ENCODE measurements at regions not wholly inside any gene's neighbourhood (a gene's known extent, or its start where the extent isn't known, plus 50 kb on each side); places are given as distances from the start of the nearest gene placed in this dataset.
"Not testable (repeated sequence)": the region's sequence is repeated elsewhere in the genome, so short reads cannot be mapped to it uniquely, and the experiment has no call there.

DNA sequence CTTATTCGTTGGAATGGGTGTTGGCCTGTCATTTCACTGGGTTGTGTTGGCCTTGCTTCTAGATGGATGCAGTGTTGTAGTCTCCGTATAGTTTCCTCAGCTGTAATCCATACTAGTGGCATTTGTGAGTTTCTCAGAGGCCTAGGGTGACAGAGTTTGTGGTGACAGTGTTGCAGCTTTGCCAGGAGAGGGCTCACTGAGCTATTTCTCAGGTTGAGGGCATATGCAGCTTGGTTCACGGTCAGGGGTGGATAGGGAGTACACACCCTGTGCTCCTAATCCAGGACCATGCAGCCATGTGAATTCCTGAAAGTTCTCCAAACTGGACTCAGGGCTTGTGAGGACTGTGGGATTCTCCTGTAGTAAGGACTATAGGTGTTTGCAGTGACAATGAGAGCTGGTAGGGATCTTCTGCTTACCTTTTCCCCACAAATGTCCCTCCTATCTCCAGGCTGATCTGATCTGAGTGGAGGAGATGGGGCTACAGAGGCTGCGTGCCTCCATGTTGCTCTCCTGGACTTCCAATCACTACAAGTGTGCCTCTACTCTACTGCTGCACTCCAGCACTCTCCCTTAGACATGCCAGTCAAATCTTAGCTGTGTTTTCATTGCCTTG is 229.0 kb downstream of the STK31 start:
- DNase-seq: peak; percentile 56

DNA sequence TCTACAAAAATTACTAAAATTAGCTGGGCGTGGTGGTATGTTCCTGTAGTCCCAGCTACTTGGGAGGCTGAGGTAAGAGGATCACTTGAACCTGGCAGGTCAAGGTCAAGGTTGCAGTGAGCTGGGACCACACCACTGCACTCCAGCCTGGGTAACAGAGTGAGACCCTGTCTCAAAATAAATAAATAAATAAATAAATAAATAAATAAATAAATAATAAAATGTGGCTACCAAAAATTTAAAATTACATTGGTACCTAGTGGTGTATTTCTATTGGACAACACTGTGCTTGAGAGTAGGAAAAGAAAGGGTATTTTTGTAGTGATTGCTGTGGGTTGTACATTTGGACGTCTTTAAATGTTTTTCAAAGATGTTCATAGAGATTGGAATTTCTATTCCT is 229.7 kb downstream of the STK31 start:
- DNase-seq: not testable (repeated sequence)

DNA sequence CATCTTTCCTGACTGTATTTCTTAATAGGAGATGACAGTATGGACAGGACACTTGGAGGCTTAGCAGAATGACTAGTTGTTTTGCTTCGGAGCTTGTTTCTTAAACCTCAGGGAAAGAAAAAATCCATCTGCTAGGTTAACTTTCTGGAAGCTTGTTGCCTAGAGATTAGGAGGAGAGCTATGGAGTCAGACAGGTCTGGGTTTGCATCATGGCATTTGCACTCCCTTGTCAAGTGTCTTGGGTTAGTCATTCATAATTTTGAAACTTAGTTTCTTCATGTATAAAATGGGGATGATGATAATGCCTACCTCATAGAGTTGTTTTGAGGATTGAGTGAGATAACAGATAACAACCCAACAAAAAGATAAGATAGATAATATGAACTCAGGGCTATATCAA is 231.5 kb downstream of the STK31 start:
- no peak for DNase-seq

DNA sequence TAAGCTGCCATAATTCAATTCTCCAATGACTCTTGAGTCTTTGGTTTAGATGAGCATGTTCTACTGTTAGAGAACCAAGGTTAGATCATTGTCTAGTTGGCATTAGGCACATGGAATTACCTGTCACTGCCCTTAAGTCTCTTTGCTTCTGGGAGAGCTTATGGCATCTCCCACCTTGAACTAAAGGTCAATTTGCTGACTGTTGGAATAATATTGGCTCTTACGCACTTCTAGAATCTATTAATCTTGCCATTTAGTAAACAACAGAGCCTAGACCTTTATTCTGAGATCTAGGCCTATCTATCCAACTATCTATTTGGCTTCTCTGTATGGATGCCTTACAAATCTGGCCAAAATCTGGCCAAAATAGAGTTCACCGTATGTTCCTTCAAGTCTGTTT is 232.0 kb downstream of the STK31 start:
- no peak for DNase-seq

DNA sequence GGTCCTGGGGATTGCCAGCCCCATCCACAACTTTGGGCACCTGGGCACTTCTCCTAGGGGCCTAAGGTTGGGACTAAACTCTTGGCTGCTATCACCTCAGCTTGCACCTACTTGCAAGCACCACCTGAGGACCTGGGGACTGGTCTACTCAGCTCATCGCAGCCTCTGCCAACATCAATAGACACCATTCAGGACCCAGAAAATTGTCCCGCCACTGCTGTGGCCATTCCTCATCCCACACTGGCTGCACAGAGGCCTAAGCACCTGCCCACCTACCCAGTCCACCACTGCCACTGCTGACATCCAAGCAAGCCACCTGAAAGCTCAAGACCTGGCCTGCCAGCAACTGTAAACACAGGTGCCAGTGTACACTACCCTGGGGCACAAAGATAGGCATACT is 234.1 kb downstream of the STK31 start:
- DNase-seq: no peak

DNA sequence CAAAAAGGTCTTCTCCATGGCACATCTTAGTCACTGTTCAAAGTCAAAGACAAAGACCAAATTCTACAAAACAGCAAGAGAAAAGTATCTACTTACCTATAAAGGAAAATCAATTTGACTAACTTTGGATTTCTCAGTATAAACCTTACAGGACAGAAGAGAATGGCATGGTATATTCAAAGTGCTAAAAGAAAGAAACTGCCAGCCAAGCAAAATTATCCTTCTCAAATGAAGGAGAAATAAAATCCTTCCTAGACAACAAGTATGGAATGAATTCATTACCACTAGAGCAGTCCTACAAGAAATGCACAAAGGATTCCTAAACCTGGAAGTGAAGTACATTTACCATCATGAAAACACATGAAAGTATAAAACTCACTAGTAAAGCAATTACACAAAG is 235.5 kb downstream of the STK31 start:
- no peak for DNase-seq

DNA sequence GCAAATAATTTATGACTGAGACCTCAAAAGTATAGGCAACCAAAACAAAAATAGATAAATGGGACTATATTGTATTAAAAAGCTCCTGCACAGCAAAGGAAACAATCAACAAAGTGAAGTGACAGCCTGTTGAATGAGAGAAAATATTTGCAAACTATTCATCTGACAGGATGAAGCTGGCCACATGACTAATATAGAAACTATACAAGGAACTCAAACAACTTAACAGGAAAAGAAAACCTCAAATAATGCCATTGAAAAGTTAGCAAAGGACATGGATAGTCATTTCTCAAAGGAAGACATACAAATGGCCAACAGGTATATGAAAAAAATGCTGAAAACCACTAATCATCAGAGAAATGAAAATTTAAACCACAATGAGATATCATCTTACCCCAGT is 245.1 kb downstream of the STK31 start:
- DNase-seq: no peak

DNA sequence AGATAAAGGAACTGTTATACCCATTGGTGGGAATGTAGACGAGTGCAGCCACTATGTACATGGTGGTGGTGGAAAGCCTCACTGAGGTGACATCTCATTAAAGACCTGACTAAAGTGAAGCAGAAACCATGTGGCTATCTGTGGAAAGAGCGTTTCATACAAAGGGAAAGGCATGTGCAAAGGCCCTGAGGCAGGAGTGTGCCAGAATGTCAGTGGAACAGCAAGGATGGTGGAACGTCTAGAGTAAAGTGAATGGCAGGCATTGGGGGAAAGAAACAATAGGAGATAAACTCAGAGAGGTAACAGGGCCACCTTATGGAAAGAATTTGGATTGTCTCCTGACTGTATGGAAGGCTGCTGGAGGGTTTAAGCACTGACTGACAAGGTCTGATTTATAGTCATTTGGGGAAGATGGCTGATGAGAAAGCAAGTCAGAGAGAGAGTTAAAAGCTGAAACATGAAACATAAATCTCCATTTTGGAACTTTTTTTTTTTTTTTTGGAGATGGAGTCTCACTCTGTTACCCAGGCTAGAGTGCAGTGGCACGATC is 245.7 kb downstream of the STK31 start:
- DNase-seq: no peak

DNA sequence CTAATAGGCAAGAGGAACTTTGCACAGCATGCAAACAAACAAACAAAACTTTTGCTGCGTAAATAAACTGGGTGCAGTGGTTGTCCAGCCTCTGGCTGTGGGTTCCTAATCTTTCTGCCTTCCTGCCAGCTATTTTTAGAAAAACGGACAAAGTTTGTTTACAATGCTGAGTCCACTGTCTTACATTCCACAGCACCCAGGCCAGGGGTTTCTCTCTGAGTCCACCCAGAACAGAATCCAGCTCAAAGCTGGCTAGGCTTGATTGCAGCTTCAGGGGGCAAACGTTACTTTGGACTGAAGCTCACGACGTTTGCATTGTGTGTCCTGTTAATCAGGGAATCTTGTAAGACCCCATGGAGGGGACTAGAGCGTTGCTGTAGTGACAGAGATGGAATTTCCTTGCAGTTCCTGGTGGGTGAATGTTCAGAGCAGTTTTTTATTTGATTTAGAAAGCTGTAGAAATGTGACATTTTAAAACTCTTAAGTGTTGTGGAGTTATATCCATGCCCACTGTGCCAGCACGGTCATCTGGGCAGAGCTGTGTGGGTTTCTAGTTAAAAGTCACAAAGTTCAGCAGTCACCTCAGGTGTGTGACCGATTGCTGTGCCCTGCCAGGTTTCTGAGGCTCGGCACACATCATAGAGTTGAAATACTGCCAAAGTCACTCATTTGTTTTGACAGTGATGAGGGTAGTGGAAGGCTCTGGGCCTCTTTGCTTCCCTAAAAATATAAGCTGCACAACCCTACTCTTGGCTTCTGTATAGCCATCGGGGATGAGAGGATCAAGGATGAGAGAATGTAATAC is 247.0 kb downstream of the STK31 start:
- peak; percentile 75 for DNase-seq

DNA sequence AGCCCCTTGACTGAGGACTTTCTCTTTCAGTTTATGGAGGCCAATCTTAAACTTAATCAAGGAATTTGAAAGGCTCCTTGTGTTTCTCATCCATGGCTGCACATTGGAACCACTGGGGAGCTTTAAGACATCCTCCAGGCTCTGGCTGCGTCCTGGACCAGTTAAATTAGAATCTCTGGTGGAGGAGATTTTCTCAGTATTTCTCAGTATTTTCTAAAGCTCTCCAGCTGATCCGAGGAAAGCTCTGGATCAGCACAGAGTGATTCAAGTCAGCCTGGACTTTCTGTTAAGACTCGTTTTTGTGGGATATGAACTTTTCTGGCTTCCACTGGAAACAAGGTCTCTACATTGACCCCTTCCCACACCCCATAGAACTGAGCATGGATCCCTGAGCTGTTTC is 249.8 kb downstream of the STK31 start:
- DNase-seq: no peak

DNA sequence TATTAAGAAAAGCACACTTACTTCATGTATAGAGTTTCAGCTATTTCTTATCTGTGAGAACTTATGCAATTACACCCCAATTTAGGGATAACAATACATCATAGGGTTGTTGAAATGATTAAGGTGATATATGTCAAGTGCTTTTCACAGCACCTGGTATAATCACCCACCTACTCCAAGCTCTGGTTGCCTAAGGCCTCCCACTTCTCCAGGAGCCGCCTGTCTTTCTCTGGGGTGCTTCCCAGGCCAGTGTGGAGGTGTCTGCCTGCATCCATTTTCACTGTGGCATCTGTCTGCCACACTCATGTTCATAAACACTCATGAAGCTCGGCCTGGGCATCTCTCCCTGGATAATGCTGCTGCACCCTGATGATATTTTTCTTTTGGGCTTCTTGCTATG is 250.3 kb downstream of the STK31 start:
- DNase-seq: no peak

DNA sequence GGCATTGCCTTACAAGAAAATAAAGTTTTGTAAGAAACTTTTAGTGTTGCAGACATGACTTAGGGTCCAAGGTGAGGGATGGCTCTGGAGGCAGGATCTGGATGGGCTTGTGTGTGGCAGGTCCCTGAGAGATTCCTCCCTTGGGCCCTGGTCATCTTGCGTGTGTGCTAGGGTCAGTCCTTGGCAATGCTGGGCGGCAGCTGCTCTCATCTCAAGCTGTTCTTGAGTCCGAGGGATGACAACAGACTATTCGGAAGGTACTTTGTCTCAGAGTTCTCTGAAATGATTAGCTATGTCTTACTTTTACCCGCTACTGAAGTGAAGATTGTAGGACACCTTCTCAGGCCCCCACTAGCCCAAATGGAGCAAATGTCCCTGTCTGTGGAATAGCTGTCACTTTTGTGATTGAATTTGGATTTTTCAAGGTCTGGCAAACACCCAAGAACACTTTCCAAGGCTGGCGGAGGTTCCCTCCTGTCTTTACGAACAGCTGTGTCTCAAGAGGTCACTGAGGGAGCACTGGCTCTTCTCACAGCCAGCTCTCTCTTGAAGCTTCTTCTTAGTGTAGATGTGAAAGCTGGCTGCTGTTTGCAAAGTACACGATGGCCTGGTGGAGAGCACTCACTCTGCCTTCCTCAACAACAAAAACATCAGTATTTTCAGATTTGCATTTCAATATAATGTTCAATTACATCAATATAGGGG is 253.6 kb downstream of the STK31 start:
- peak; percentile 38 for DNase-seq

DNA sequence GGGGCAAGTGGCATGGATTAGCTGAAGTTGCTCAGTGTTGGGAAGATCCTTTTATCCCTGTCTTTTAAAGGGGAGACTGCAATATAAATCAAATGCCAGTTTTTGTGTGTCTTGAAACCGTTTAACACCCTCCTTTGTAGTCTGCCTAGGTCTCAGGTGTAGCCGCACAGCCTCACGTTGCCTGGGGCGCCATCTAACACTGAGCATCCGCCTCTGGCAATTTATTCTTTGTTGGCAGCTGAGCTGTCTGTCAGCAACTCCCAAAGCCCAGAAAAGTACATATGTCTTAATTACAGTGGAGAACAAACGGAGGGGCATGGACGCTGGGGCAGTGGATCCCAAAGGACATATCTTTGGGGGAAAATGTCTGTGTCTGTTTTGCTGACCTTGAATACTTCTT is 254.7 kb downstream of the STK31 start:
- DNase-seq: peak; percentile 28

DNA sequence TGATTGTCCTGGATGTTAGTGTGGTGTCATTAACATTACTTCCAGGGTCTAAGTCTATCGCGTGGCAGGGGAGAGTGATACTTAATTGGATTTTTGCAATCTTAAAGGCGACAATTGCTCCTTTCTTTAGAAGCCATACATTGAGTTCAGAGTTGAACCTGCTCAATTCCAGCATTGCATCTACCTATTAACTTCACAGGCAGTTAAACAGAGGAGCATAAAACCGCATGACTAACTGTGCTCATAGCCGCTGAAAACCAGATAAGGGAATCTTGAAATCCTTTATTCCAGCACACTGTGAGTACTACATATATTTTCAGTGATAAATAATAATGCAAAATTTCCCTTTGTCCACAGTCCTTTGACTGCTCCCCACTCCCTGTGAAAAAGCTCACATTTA is 255.3 kb downstream of the STK31 start:
- DNase-seq: no peak

DNA sequence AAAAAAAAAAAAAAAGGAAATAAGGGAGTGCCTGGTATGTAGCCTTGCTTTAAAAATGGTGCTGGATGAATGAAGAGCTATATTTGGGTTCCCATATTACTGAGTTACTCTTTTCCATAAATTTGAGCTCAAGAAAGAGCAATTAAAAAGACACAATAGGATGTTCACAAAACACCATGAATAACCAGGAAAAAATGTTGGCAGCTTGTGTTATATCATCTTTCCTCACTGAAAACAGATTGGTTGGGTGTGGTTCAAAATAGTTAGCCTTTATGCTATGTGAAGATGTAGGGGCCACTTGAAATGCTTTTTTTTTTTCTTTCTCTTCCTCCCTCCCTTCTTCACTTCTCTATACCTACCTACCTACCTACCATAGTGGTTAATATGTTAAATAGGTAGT is 256.9 kb downstream of the STK31 start:
- no peak for DNase-seq

DNA sequence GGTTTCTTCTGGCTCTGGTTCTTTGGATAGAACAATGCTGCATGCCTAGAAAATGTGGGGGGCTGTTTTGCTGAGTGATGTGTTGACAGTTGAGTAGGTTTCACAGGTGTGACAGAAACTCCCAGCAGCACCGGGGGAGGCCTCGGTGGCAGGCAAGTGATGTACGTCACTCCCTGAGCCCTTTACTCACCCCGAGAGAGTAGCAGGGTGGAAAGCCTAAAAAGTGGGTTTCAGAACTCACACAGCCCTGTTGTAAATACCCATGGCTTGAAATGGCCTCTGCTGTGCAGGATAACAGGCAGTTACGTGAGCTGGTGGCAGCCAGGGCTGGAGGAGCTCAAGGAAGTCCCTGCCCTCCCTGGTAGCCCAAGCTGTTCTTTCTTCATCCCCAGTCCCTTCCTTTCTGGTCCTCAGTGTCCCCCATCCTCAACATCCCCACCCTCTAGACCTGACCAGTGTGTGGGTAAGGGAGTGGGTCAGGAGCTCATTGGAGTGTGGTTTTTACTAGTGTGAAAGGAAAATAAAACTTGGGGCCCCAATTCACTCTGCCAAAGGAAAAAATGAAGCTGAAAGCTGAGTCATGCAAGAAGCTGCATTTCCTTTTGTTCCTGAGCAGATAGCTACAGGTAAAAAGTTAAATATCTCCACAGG is 258.1 kb downstream of the STK31 start:
- DNase-seq: peak; percentile 53

DNA sequence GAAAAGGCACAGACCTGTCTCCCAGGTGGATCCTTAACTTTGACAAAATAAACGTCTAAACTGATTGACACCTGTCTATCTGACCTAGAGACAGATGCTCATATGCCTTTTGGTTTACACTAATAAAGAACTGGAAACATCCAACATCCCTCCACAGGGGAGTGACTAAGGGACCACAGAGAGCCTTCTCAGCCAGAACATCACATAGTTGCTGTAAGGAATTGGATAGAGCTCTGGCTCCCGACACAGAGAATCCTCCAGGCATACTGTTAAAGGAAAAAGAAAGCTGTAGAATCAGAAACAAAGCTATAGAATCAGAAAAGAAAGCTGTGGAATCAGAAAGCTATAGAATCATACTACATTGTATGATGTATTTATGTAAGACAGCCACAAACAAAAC is 258.8 kb downstream of the STK31 start:
- no peak for DNase-seq

DNA sequence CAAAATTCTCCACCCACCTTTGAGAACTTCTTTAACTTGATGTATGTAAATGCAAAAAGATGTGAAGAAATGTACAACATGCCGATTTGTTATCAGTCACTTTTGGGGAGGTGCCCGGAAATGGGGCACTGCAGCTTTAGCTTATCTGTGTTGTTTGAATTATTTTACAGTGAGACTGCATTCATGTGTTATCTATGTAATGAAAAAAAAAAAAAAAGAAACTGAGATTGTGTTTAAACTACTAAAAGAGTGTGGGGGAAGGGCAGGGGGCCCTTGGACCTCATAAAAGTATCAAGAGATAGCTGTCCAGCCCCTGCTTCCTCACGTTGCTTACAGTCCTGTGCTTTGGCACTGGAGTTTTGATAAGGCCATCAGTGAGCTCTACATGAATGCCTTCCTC is 259.4 kb downstream of the STK31 start:
- DNase-seq: no peak

DNA sequence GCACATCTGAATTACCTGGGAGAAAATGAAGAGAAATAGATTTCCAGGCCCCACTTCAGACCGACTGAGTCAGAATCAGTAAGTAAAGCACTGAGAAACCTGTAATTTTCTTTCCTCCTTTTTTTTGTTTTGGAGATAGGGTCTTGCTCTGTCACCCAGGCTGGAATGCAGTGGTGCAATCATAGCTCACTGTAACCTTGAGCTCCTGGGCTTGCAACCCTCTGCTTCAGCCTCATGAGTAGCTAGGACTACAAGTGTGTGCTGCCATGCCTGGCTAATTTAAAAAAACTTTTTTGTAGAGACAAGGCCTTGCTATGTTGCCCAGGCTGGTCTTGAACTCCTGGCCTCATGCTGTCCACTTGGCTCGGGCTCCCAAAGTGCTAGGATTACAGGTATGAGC is 260.2 kb downstream of the STK31 start:
- no peak for DNase-seq

DNA sequence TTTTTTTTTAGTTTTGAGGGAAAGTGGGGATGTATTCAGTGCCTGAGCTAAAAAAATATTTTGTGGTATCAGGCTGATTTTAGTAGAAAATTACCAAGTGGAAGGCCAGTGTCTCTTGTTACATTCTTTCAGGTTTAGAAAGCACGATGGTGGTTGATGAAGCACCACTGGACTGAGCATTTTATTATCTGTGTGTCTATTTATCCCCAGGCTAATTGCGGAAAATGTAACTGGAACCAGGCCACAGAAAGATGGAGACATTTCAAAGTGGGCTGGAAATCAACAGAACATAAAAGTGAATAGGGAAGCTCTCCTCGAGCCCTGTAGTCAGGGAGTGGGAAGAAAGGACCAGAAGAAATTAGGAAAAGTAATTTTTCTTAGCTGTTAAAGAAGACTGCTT is 261.0 kb downstream of the STK31 start:
- no peak for DNase-seq

DNA sequence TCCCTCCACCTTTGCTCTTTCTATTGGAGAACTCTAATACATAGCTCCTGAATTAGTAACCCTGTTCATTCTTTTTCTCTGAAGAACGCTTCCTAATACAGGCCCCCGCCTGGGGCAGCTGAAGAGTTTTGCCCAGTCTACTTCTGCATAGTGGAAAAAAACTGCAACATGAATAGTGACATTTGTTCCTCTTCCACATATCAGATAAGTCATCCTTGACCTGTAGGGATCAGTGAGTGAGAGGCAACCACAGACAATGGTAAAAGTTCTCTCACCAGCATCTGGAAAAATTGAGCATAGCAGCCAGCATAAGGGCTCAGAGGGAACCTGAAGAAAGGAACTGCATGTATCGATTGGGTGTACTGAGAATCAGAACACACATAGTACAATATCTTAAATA is 262.0 kb downstream of the STK31 start:
- DNase-seq: no peak

DNA sequence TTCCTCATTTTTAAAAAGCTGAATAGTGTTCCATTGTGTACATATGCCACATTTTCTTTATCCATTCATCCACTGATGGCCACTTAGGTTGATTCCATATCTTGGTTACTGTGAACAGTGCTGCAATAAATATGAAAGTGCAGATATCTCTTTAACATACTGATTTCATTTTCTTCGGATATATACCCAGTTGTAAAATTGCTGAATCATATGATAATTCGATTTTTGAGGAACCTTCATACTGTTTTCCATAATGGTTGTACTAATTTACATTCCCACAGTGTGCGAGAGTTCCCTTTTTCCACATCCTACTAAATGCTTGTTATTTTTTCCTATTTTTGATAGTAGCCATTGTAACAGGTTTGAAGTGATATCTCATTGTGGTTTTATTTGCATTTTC is 263.2 kb downstream of the STK31 start:
- DNase-seq: no peak

DNA sequence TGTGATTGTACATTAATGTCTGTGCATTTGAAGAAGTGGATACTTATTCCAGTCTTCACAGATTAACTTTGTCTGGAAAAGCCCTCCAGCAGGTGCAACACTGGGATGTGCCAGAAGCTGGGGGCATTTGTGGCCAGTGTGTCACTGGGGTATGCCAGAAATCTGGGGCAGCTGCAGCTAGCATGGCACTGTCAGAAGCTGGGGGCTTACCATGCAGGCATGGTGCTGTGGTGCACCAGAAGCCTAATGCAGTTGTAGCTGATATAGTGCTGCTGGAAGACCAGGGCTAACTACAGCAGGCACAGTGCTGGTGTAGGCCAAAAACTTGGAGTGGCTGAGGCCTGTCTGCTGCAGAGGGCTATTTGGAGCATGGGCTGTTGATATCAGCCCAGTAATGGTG is 270.1 kb downstream of the STK31 start:
- DNase-seq: no peak

Measured in RPMI8226 (cell line).